HG03442 (cell line): ENCODE measurements at regions not wholly inside any gene's neighbourhood (a gene's known extent, or its start where the extent isn't known, plus 50 kb on each side); places are given as distances from the start of the nearest gene placed in this dataset.
A peak's percentile ranks its signal among the peaks of the same experiment; 100 is the strongest.

Experiments used
- ATAC-seq: cut with Tn5 transposase; IDR thresholded peaks from one replicate; pipeline ENCODE4 v1.9.1; 2021; ENCODE audit warnings: mild to moderate bottlenecking, moderate library complexity; ENCODE audit not compliant: unreplicated experiment

- peak; percentile 55 for ATAC-seq
Measured at GRCh38 chr5:124796495-124796894, 50.1 kb upstream of the ZNF608 start.

GRCh38 chr5:124797665-124798087 is 51.2 kb upstream of the ZNF608 start:
- ATAC-seq, result no peak

GRCh38 chr5:124798890-124799289 is 52.5 kb upstream of the ZNF608 start:
- ATAC-seq, result no peak

- no peak for ATAC-seq
Measured at GRCh38 chr5:124801551-124801950, 55.1 kb upstream of the ZNF608 start.

- ATAC-seq, result no peak
Measured at GRCh38 chr5:124803617-124804323, 57.3 kb upstream of the ZNF608 start.

- ATAC-seq, result no peak
Measured at GRCh38 chr5:124806026-124806372, 59.6 kb upstream of the ZNF608 start.

GRCh38 chr5:124806373-124807077 is 60.1 kb upstream of the ZNF608 start:
- no peak for ATAC-seq

- no peak for ATAC-seq
Measured at GRCh38 chr5:124808842-124809268, 62.4 kb upstream of the ZNF608 start.

- no peak for ATAC-seq
Measured at GRCh38 chr5:124810396-124811006, 64.1 kb upstream of the ZNF608 start.

GRCh38 chr5:124812771-124813358 is 66.4 kb upstream of the ZNF608 start:
- ATAC-seq, result no peak

- no peak for ATAC-seq
Measured at GRCh38 chr5:124816381-124816780, 69.9 kb upstream of the ZNF608 start.

GRCh38 chr5:124819201-124819600 is 72.8 kb upstream of the ZNF608 start:
- no peak for ATAC-seq

- no peak for ATAC-seq
Measured at GRCh38 chr5:124822647-124823046, 76.2 kb upstream of the ZNF608 start.

- no peak for ATAC-seq
Measured at GRCh38 chr5:124823380-124823779, 76.9 kb upstream of the ZNF608 start.

- no peak for ATAC-seq
Measured at GRCh38 chr5:124824637-124825158, 78.3 kb upstream of the ZNF608 start.

GRCh38 chr5:124825250-124825982 is 79.0 kb upstream of the ZNF608 start:
- peak; percentile 83 for ATAC-seq

- no peak for ATAC-seq
Measured at GRCh38 chr5:124825983-124826337, 79.5 kb upstream of the ZNF608 start.

- ATAC-seq, result no peak
Measured at GRCh38 chr5:124828731-124829234, 82.3 kb upstream of the ZNF608 start.

- ATAC-seq, result no peak
Measured at GRCh38 chr5:124831687-124832240, 85.3 kb upstream of the ZNF608 start.

GRCh38 chr5:124832510-124832909 is 86.1 kb upstream of the ZNF608 start:
- ATAC-seq, result no peak
